ENCODE measurements at regions not wholly inside any gene's neighbourhood (a gene's known extent, or its start where the extent isn't known, plus 50 kb on each side); places are given as distances from the start of the nearest gene placed in this dataset.

DNA sequence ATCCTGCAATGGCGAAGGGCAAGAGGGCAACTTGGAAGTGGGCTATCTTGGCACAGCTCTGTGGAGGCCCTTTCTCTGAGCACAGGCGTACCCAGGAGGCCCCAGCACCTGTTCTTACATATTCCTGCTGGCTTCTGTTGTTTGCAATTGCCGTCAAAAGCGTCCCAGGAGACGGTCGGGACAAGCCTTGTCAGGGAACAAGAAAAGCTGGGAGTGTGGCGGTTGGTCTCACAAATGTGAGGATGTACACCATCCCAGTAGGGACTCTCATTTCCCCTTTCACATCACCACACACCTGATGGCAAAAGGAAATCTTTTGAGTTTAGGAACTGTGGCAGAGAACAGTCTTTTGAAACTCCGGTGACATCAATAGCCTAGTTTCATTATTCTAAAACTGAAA, 94.7 kb upstream of the EFEMP1 start:
- TF ChIP-seq, protein P1, sequence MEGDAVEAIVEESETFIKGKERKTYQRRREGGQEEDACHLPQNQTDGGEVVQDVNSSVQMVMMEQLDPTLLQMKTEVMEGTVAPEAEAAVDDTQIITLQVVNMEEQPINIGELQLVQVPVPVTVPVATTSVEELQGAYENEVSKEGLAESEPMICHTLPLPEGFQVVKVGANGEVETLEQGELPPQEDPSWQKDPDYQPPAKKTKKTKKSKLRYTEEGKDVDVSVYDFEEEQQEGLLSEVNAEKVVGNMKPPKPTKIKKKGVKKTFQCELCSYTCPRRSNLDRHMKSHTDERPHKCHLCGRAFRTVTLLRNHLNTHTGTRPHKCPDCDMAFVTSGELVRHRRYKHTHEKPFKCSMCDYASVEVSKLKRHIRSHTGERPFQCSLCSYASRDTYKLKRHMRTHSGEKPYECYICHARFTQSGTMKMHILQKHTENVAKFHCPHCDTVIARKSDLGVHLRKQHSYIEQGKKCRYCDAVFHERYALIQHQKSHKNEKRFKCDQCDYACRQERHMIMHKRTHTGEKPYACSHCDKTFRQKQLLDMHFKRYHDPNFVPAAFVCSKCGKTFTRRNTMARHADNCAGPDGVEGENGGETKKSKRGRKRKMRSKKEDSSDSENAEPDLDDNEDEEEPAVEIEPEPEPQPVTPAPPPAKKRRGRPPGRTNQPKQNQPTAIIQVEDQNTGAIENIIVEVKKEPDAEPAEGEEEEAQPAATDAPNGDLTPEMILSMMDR (IDR thresholded peaks at IDR 0.05), result no peak
- no peak for TF ChIP-seq POLR2AphosphoS5 (IDR thresholded peaks at IDR 0.05)
